ENCODE measurements at regions not wholly inside any gene's neighbourhood (a gene's known extent, or its start where the extent isn't known, plus 50 kb on each side); places are given as distances from the start of the nearest gene placed in this dataset.

- FAIRE-seq (no peak), DNase-seq (ENCODE audit: insufficient read length) (no peak)
- no peak for TF ChIP-seq POLR2A (IDR thresholded peaks at IDR 0.05; ENCODE audit: low read depth, low read length)
- TF ChIP-seq TAF1 (IDR thresholded peaks at IDR 0.05; ENCODE audit: borderline replicate concordance, low read depth, low read length) = no peak
- no peak for TF ChIP-seq POLR2AphosphoS5 (IDR thresholded peaks at IDR 0.05; ENCODE audit: low read depth, low read length)
Observed at GRCh38 chr9:86642721-86643120, 288.5 kb upstream of the TUT7 start.

GRCh38 chr9:86641970-86642369 lies 287.8 kb upstream of the TUT7 start:
- TF ChIP-seq POLR2AphosphoS5 (IDR thresholded peaks at IDR 0.05; ENCODE audit: low read depth, low read length) (no peak), TAF1 (IDR thresholded peaks at IDR 0.05; ENCODE audit: borderline replicate concordance, low read depth, low read length) (no peak), POLR2A (IDR thresholded peaks at IDR 0.05; ENCODE audit: low read depth, low read length) (no peak)
- no peak for FAIRE-seq
- no peak for DNase-seq (ENCODE audit: insufficient read length)

- FAIRE-seq = no peak
- no peak for TF ChIP-seq POLR2AphosphoS5 (IDR thresholded peaks at IDR 0.05; ENCODE audit: low read depth, low read length)
- no peak for TF ChIP-seq POLR2A (IDR thresholded peaks at IDR 0.05; ENCODE audit: low read depth, low read length)
- no peak for TF ChIP-seq TAF1 (IDR thresholded peaks at IDR 0.05; ENCODE audit: borderline replicate concordance, low read depth, low read length)
- no peak for DNase-seq (ENCODE audit: insufficient read length)
Observed at GRCh38 chr9:86639899-86640379, 285.7 kb upstream of the TUT7 start.

GRCh38 chr9:86639287-86639686 lies 285.1 kb upstream of the TUT7 start:
- no peak for DNase-seq (ENCODE audit: insufficient read length)
- no peak for FAIRE-seq
- TF ChIP-seq POLR2AphosphoS5 (IDR thresholded peaks at IDR 0.05; ENCODE audit: low read depth, low read length) = no peak
- no peak for TF ChIP-seq TAF1 (IDR thresholded peaks at IDR 0.05; ENCODE audit: borderline replicate concordance, low read depth, low read length)
- TF ChIP-seq POLR2A (IDR thresholded peaks at IDR 0.05; ENCODE audit: low read depth, low read length) = no peak

- DNase-seq (ENCODE audit: insufficient read length) (no peak), FAIRE-seq (no peak)
Observed at GRCh38 chr9:86638109-86638508, 283.9 kb upstream of the TUT7 start.

GRCh38 chr9:86637515-86637914 lies 283.3 kb upstream of the TUT7 start:
- FAIRE-seq (no peak), DNase-seq (ENCODE audit: insufficient read length) (no peak)
- TF ChIP-seq POLR2AphosphoS5 (IDR thresholded peaks at IDR 0.05; ENCODE audit: low read depth, low read length) (no peak), TAF1 (IDR thresholded peaks at IDR 0.05; ENCODE audit: borderline replicate concordance, low read depth, low read length) (no peak), POLR2A (IDR thresholded peaks at IDR 0.05; ENCODE audit: low read depth, low read length) (no peak)

More at GRCh38 chr9:86638109-86638508, 283.9 kb upstream of the TUT7 start:
- no peak for TF ChIP-seq POLR2AphosphoS5 (IDR thresholded peaks at IDR 0.05; ENCODE audit: low read depth, low read length)
- no peak for TF ChIP-seq POLR2A (IDR thresholded peaks at IDR 0.05; ENCODE audit: low read depth, low read length)
- no peak for TF ChIP-seq TAF1 (IDR thresholded peaks at IDR 0.05; ENCODE audit: borderline replicate concordance, low read depth, low read length)

- DNase-seq (ENCODE audit: insufficient read length) (no peak), FAIRE-seq (no peak)
- TF ChIP-seq POLR2A (IDR thresholded peaks at IDR 0.05; ENCODE audit: low read depth, low read length) = no peak
- TF ChIP-seq POLR2AphosphoS5 (IDR thresholded peaks at IDR 0.05; ENCODE audit: low read depth, low read length) = no peak
- TF ChIP-seq TAF1 (IDR thresholded peaks at IDR 0.05; ENCODE audit: borderline replicate concordance, low read depth, low read length) = no peak
Observed at GRCh38 chr9:86636519-86636918, 282.3 kb upstream of the TUT7 start.

- FAIRE-seq = no peak
Observed at GRCh38 chr9:86636038-86636437, 281.8 kb upstream of the TUT7 start.

GRCh38 chr9:86634501-86634900 lies 280.3 kb upstream of the TUT7 start:
- no peak for TF ChIP-seq POLR2A (IDR thresholded peaks at IDR 0.05; ENCODE audit: low read depth, low read length)
- TF ChIP-seq TAF1 (IDR thresholded peaks at IDR 0.05; ENCODE audit: borderline replicate concordance, low read depth, low read length) = no peak
- TF ChIP-seq POLR2AphosphoS5 (IDR thresholded peaks at IDR 0.05; ENCODE audit: low read depth, low read length) = no peak
- FAIRE-seq (no peak), DNase-seq (ENCODE audit: insufficient read length) (no peak)

More at GRCh38 chr9:86636038-86636437, 281.8 kb upstream of the TUT7 start:
- TF ChIP-seq POLR2AphosphoS5 (IDR thresholded peaks at IDR 0.05; ENCODE audit: low read depth, low read length) (no peak), TAF1 (IDR thresholded peaks at IDR 0.05; ENCODE audit: borderline replicate concordance, low read depth, low read length) (no peak), POLR2A (IDR thresholded peaks at IDR 0.05; ENCODE audit: low read depth, low read length) (no peak)
- DNase-seq (ENCODE audit: insufficient read length) = no peak

GRCh38 chr9:86633945-86634344 lies 279.7 kb upstream of the TUT7 start:
- TF ChIP-seq TAF1 (IDR thresholded peaks at IDR 0.05; ENCODE audit: borderline replicate concordance, low read depth, low read length) = no peak
- TF ChIP-seq POLR2A (IDR thresholded peaks at IDR 0.05; ENCODE audit: low read depth, low read length) = no peak
- no peak for FAIRE-seq
- DNase-seq (ENCODE audit: insufficient read length) = no peak

GRCh38 chr9:86632537-86632936 lies 278.3 kb upstream of the TUT7 start:
- TF ChIP-seq POLR2AphosphoS5 (IDR thresholded peaks at IDR 0.05; ENCODE audit: low read depth, low read length) (no peak), POLR2A (IDR thresholded peaks at IDR 0.05; ENCODE audit: low read depth, low read length) (no peak), TAF1 (IDR thresholded peaks at IDR 0.05; ENCODE audit: borderline replicate concordance, low read depth, low read length) (no peak)
- DNase-seq (ENCODE audit: insufficient read length) = no peak
- FAIRE-seq = no peak

GRCh38 chr9:86629530-86629929 lies 275.3 kb upstream of the TUT7 start:
- DNase-seq (ENCODE audit: insufficient read length) (no peak), FAIRE-seq (no peak)
- no peak for TF ChIP-seq POLR2A (IDR thresholded peaks at IDR 0.05; ENCODE audit: low read depth, low read length)
- TF ChIP-seq TAF1 (IDR thresholded peaks at IDR 0.05; ENCODE audit: borderline replicate concordance, low read depth, low read length) = no peak
- no peak for TF ChIP-seq POLR2AphosphoS5 (IDR thresholded peaks at IDR 0.05; ENCODE audit: low read depth, low read length)

- DNase-seq (ENCODE audit: insufficient read length) = no peak
- TF ChIP-seq TAF1 (IDR thresholded peaks at IDR 0.05; ENCODE audit: borderline replicate concordance, low read depth, low read length) = no peak
- TF ChIP-seq POLR2A (IDR thresholded peaks at IDR 0.05; ENCODE audit: low read depth, low read length) = no peak
- TF ChIP-seq POLR2AphosphoS5 (IDR thresholded peaks at IDR 0.05; ENCODE audit: low read depth, low read length) = no peak
- no peak for FAIRE-seq
Observed at GRCh38 chr9:86626802-86627201, 272.6 kb upstream of the TUT7 start.

Data from GM12892 (cell line).